SK-N-DZ (cell line): ENCODE measurements at regions not wholly inside any gene's neighbourhood (a gene's known extent, or its start where the extent isn't known, plus 50 kb on each side); places are given as distances from the start of the nearest gene placed in this dataset.

ENCODE experiments used
- DNase-seq: peaks from one replicate; pipeline ENCODE4 v3.0.0-alpha.2; 2015; ENCODE audit warnings: low spot score

- DNase-seq = no peak
These were observed 978.3 kb upstream of the MAP3K7 start for GRCh38 chr6:91565207-91565606.

- no peak for DNase-seq
These were observed 976.1 kb upstream of the MAP3K7 start for GRCh38 chr6:91562955-91563354.

- DNase-seq = no peak
These were observed 973.5 kb upstream of the MAP3K7 start for GRCh38 chr6:91560409-91560808.

- no peak for DNase-seq
These were observed 954.0 kb upstream of the MAP3K7 start for GRCh38 chr6:91540902-91541301.

DNA sequence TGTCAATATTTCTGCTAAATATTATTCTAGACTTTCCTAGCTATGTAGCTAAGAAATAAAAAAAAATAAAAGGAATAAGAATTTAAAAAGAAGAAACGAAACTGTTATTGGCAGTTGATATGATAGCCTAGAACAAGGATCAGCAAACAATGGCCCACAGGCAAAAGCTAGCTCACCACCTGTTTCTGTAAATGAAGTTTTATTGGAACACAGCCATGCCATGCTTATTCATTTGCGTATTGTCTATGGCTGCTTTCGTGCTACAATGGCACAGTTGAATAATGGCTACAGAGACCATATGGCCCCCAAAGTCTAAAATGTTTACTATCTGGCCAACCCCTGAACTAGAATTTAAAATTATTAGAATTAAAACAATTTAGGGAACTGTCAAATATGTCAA, 952.6 kb upstream of the MAP3K7 start:
- no peak for DNase-seq

DNA sequence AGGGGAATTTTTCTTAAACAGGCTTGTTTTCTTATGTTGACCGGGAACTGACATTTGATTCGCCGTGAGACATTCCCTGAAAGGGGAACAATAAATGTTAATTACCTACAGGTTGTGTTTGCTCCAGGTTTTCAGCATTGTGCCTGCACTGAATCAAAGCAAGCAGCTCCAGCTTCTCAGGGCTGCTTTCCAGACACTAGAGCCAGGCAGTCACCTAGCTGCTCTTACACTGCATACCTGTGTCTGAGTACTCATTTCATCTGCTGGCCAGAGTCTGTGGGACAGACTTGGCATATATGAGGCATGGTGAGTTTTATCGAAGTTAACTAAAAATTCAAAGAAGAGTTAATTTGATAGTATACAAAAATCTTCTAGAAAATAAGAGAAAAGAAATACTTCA, 951.8 kb upstream of the MAP3K7 start:
- DNase-seq = no peak

DNA sequence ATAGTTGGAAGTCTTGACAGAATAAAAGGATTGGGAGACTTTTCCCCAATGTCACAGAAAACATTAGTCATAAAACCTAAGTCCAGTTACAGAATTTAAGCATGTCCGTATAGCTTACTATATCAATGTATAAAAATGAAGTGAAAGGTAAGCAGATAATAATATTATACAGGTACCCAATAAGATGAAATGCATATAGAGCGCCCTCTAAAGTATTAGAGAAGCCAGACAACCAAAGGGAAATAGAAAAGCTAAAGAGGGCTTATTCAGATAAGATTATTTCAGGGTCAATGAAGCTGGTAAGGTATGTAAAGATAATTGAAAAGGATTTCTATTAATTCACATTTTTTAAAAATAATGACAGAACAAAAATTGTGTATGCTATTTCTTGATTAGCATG, 947.7 kb upstream of the MAP3K7 start:
- no peak for DNase-seq

GRCh38 chr6:91523511-91523910, 936.6 kb upstream of the MAP3K7 start:
- DNase-seq = peak; percentile 8

DNA sequence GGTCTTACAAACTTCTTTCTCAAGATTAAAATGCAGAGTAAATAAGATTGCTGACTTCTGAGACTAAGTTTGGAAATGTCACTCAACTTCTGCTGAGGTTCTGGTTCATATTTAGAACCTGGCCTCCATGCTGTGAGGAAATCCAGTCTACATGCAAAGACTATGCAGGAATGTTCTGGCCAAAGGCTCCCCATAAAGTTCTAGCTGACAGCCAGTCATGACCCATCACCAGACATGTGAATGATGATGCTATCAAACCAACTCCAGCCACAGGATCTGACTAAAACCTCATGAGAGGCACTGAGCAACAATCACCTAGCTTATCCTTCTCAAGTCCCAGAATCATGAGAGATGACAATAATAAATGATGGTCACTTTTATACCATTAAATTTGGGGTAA, 935.1 kb upstream of the MAP3K7 start:
- no peak for DNase-seq

- DNase-seq = no peak
These were observed 922.8 kb upstream of the MAP3K7 start for GRCh38 chr6:91509711-91510110.

- DNase-seq = no peak
These were observed 922.2 kb upstream of the MAP3K7 start for GRCh38 chr6:91509039-91509438.

- no peak for DNase-seq
These were observed 919.6 kb upstream of the MAP3K7 start for GRCh38 chr6:91506509-91506908.

DNA sequence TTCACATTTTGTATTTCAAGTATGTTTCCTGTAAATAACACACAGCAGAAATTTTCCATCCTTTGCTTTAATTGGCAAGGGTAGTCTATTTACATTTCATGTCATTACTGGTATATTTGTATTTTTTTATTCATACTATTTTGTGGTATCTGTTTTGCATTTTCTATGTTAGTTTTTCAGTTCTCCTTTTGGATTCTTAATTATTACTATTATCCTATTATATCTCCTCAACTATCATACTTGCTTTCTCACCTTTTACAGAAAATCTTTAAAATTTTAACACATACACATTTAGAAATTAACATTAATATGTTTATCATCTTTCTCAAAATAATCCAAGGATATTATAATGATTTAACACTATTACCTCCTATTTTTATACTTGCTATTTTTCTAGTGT, 918.3 kb upstream of the MAP3K7 start:
- DNase-seq = no peak

DNA sequence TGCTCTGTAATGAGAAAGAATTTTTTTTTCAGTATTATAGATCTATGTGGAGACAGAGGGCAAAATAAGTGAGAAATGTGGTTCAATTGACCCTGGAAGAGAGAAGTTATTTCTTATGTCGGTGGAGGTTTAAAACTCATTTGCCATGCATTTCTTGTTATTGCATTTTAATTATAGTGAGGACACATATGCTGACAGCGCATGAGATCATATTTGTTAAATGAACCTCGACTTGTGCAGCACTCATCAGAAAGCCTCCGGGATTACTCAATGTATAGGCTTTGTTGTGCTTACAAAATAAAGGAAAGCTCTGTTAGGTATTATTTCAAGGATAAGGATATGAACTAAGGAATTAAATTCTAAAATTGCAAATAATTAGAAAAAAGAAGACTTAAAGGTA, 915.1 kb upstream of the MAP3K7 start:
- no peak for DNase-seq

- no peak for DNase-seq
These were observed 913.9 kb upstream of the MAP3K7 start for GRCh38 chr6:91500689-91501303.

DNA sequence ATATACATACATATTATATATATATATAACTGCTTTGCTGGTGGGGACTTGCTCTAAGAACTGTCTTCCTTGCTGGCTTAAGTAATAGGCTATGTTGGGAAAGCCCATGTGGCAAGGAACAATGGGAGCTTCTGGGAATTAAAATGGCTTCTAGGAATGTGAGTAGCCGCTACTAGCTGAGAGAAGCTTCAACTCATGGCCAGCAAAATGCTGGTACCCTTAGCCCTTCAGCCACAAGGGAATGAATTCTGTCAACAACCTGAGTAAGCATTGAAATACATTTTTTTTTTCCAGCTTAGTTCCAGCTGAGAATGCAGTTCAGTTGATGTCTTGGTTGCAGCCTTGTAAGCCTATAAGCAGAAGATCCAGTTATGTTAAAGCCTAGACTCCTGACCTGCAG, 911.7 kb upstream of the MAP3K7 start:
- DNase-seq = no peak

- DNase-seq = no peak
These were observed 910.9 kb upstream of the MAP3K7 start for GRCh38 chr6:91497770-91498169.

- no peak for DNase-seq
These were observed 903.9 kb upstream of the MAP3K7 start for GRCh38 chr6:91490671-91491301.

GRCh38 chr6:91487696-91488392, 901.0 kb upstream of the MAP3K7 start:
- DNase-seq = no peak

GRCh38 chr6:91486200-91486599, 899.3 kb upstream of the MAP3K7 start:
- DNase-seq = no peak

DNA sequence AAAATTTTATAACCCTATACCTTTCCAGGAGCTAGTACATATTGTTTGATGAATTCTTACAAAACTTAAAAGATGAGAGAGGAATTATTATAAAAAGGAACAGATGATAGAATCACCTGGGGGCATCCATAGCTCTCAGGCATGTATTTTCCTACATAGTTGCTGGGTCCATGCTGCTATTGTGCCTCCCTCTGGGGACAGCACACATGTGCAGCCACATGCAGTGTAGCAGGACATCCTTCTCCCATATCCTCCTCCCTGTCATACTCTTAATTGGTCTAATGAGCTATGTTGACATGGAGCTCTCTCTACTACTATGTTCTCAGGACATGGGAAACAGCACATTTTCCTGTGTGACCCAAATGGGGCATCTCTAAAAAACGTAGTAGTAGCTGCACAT, 898.2 kb upstream of the MAP3K7 start:
- DNase-seq = no peak

- DNase-seq = no peak
These were observed 896.7 kb upstream of the MAP3K7 start for GRCh38 chr6:91483415-91484105.

DNA sequence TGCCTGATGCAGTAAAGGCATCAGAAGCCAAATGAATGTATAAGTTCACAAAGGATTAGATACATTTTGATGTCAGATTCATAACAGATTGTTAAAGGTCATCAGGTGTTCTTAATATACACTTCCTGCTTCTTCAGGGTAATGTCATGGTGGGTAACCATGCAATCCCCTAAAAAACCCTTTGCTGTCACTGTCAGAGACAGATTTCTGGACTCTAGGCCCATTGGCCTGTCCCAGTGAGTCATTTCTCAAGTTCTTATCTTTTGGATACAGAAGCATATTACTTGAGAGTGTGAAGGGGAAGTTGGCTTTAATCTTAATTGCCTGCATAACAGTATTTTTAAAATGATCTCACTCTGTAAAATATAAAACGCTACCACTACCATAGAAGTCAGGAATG, 895.6 kb upstream of the MAP3K7 start:
- no peak for DNase-seq
